NCI-H128 (cell line): ENCODE measurements at regions not wholly inside any gene's neighbourhood (a gene's known extent, or its start where the extent isn't known, plus 50 kb on each side); places are given as distances from the start of the nearest gene placed in this dataset.
"Not testable (repeated sequence)": the region's sequence is repeated elsewhere in the genome, so short reads cannot be mapped to it uniquely, and the experiment has no call there.

Experiments used
- DNase-seq: peaks from one replicate; lab custom pipeline; 2025; ENCODE audit not compliant: unreplicated experiment; lab: John Stamatoyannopoulos, UW

GRCh38 chr2:128414351-128414750 lies 95.7 kb upstream of the HS6ST1 start:
- DNase-seq = no peak

DNA sequence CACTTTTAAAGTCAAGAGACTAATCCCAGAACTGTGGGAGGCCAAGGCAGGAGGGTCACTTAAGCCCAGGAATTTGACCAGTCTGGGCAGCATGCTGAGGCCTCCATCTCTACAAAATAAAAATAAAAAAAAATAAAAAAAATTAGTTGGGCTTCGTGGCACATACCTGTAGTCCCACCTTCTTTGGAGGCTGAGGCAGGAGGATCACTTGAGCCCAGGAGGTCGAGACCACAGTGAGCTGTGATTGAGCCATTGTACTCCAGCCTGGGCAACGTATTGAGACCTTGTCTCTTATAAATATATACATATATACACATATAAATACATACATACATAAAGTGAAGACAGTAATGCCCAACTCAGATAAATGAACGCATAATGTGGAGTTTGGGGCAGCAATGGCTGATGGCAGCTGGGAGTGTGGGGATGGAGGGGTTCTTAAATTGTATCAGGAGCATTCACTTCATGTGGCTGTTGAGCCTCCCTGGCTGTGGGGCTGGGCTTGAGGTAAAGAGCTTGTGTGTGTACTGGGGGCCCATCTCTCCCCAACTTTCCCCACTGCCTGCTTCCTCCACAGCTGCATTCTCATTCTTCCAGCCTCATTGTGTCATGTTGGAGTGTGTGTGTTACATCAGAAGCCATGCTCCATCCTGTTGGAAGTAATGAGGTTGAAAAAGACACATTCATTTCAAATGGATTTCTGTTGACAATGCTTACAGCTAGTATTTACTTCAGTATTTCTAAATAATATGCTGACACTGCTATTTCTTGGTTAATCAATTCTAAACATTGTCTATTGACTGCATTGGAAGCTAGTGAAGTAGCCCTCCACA lies 96.5 kb upstream of the HS6ST1 start:
- DNase-seq = no peak

- DNase-seq = no peak
Observed at GRCh38 chr2:128415779-128416061, 97.1 kb upstream of the HS6ST1 start.

- no peak for DNase-seq
Observed at GRCh38 chr2:128416109-128416785, 97.6 kb upstream of the HS6ST1 start.

- no peak for DNase-seq
Observed at GRCh38 chr2:128416806-128417205, 98.1 kb upstream of the HS6ST1 start.

DNA sequence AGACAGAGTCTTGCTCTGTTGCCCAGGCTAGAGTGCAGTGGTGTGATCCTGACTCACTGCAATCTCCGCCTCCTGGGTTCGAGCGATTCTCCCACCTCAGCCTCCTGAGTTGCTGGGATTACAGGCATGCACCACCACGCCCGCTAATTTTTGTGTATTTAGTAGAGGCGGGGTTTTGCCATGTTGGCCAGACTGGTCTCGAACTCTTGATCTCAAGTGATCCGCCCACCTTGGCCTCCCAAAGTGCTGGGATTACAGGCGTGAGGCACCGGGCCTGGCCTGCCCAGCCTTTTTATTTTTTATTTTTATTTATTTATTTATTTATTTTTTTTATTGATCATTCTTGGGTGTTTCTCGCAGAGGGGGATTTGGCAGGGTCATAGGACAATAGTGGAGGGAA lies 98.6 kb upstream of the HS6ST1 start:
- not testable (repeated sequence) for DNase-seq

GRCh38 chr2:128420131-128420530 lies 101.5 kb upstream of the HS6ST1 start:
- DNase-seq = peak; percentile 26

- DNase-seq = no peak
Observed at GRCh38 chr2:128420776-128421175, 102.1 kb upstream of the HS6ST1 start.

- no peak for DNase-seq
Observed at GRCh38 chr2:128421286-128421685, 102.6 kb upstream of the HS6ST1 start.

- DNase-seq = no peak
Observed at GRCh38 chr2:128421861-128422311, 103.2 kb upstream of the HS6ST1 start.

GRCh38 chr2:128422571-128422970 lies 103.9 kb upstream of the HS6ST1 start:
- DNase-seq = no peak

GRCh38 chr2:128423788-128424165 lies 105.1 kb upstream of the HS6ST1 start:
- no peak for DNase-seq

DNA sequence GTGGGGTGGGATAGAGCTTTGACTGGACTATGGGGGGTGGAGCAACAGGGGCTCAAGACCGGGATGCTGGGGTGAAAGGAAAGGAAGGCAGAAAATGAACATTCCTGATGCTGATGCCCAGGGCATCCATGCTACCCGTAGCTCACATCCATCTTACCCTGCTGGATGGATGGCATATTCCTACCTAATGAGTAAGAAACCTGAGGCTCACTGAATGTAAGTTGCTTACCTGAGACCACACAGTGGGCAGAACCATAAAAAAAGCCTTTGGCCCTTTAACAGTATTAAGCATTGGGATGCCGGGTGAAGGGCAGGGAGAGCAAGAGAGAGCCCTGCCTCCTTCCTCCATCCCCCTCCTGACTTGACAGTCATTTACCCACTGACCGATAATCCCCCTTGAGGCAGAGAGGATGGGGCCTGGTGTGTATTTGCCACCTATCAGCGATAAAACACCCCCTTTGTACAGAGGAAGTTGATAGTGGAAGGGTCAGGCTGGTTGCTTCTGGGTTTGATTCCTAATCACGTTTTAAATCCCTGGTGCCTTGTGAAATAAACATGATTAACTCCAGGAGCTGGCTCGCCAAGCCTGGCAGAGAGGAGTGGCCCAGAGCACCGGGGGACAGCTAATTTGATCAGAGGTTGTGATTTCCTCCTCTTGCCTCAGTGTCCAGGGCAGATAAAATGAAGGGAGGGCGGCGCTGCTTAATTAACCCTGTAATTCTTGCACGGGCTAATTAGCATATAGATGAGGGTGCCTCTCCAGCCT lies 105.9 kb upstream of the HS6ST1 start:
- DNase-seq = no peak

DNA sequence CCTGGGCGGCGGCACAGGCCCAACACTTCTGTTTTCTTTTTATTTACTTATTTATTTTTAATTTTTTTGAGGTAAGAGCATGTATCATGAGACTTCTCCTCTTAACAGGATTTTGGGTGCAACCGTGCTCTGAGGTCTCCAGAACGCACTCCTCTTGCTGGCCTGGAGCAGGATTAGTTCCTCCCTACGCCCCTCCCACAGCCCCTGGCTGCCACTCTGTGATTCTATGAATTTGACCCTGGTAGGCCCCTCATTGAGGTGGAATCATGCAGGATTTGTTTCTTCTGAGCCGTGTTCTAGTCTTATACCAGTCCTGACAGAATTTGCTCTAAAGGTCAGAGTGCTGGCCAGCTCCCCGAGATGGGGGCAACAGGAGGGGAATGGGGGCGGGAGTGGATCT lies 106.5 kb upstream of the HS6ST1 start:
- no peak for DNase-seq

GRCh38 chr2:128425731-128426620 lies 107.3 kb upstream of the HS6ST1 start:
- DNase-seq = no peak

DNA sequence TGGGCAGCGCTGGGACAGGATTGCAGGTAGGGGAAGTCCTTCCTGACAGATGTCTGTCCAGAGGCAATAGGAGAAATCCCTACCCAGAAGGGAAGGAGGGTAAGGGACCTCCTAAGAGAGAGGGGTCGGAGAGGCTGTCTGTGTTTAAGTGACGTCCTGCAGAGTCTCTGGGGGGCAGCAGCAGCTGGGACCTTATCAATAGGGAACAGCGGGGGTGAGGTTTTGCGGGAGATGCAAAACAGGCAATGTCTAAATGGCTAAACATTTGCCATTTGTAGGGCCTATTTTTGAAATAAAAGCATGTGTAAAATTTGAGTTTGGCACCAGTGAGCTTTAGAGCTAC lies 108.7 kb upstream of the HS6ST1 start:
- DNase-seq = no peak

- DNase-seq = no peak
Observed at GRCh38 chr2:128428415-128428814, 109.7 kb upstream of the HS6ST1 start.

- DNase-seq = no peak
Observed at GRCh38 chr2:128432423-128432822, 113.8 kb upstream of the HS6ST1 start.

DNA sequence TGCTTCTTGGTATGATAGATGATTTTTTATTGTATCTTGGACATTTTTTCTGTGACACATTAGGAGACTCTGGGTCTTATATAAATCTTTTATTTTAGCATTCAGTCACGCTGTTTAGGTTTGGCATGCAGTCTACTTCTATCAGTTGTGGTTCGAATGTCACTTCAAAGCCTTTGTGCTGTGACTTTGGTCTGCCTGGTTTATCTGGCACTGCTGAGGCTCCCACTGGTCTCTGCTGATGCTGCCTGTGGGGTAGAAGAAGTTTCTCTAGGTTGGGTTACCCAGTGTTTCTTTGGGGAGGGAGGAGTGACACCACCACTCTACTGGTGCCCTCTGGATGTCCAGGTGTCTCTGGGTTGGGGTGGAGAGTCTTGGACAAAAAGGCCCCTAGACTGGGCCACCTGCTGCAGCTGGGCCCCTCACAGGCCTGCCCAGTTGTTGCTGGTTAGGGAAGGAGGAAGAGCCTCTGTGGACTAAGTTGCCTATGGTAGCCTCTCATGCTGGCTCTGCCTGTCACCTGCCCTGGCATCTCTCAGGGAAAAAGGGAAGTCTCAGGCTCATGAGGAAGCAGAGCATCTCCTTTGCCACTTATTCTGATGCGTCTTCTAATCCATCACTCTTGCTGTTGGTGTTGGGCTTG lies 115.4 kb upstream of the HS6ST1 start:
- DNase-seq = no peak

DNA sequence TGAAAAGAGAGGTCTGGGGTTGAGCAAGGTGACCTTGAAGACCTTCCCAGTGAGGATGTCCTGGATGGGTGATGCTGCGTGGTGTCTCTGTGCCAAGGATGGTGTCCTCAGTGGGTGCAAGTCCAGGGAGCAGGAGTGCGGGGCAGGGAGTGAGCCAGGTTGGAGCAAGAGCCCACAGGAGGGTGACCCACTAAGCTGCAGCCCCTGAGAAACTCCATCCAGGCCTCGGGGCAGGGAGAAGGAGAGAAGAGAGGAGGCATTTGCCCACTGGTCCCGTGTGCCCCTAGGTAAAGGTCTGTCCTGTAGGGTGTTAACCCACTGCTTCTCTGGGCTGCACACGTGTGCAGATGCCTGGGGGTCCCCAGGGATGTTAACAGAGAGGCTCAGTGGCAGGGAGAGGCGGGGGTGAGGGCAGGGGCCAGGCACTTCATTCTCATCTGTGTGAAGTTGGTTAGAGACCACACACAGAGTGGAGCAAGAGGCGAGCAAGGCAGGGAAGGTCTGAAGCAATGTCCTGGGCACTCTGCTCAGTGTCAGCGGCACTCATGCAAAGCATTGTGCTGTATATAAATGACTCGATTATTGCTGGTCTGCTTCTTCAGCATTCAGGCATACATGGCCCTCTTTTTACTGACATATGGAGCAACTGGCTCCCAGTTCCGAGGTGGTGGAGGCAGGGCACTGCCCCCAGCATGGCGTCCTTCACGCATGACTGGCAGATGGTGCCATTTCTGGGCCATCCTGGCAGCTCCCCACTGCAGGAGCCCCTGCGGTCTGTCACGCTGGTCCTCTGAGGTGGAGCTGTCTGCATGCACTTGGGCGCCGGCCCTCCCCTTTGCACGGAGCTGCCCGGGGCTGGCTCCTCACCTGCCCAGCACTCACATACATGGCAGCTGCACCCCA lies 117.2 kb upstream of the HS6ST1 start:
- DNase-seq = no peak
